Ectodermal cell (in vitro differentiated cells): ENCODE measurements at regions not wholly inside any gene's neighbourhood (a gene's known extent, or its start where the extent isn't known, plus 50 kb on each side); places are given as distances from the start of the nearest gene placed in this dataset.
"Not testable (repeated sequence)": the region's sequence is repeated elsewhere in the genome, so short reads cannot be mapped to it uniquely, and the experiment has no call there.

Source experiments
- H3K27ac ChIP-seq: 2 replicates; pipeline ENCODE4 v1.7.0; 2013; ENCODE audit warnings: mild to moderate bottlenecking, low read depth, low read length; ENCODE audit not compliant: insufficient read depth, poor library complexity, severe bottlenecking
- H3K27me3 ChIP-seq: 2 replicates; pipeline ENCODE4 v1.7.0; 2013; ENCODE audit warnings: mild to moderate bottlenecking, low read length; ENCODE audit not compliant: insufficient read depth, control insufficient read depth, poor library complexity, severe bottlenecking
- H3K36me3 ChIP-seq: one replicate; pipeline ENCODE4 v1.7.0; 2013; ENCODE audit warnings: low read length; ENCODE audit not compliant: control insufficient read depth, insufficient read depth
- H3K4me1 ChIP-seq: one replicate; pipeline ENCODE4 v1.7.0; 2013; ENCODE audit warnings: low read length; ENCODE audit not compliant: control insufficient read depth, insufficient read depth
- H3K4me3 ChIP-seq: 2 replicates; pipeline ENCODE4 v1.7.0; 2013; ENCODE audit warnings: low read depth, low read length, control low read depth; ENCODE audit not compliant: insufficient read depth
- H3K9me3 ChIP-seq: 2 replicates; pipeline ENCODE4 v1.7.0; 2013; ENCODE audit warnings: mild to moderate bottlenecking, low read length, moderate library complexity; ENCODE audit not compliant: control insufficient read depth
- WGBS, 2 experiments: methylation state at CpG; one replicate each; pipeline ENCODE4 v1.1.7; 2013; ENCODE audit warnings: missing lambda C conversion rate in 2 of 2; 5-methylcytosine and 5-hydroxymethylcytosine counted together

- WGBS, 2 experiments, result 95% methylated on average over 2 of the region's 2 CpGs
- Histone ChIP-seq H3K9me3 (no peaks in the 10 kb centered on the region), H3K4me1 (no peaks in the 10 kb centered on the region), H3K27ac (no peak overlapping the region), H3K36me3 (no peaks in the 10 kb centered on the region), H3K4me3 (no peak overlapping the region), H3K27me3 (no peaks in the 10 kb centered on the region)
Measured at GRCh38 chr3:81867875-81868274, 106.4 kb upstream of the GBE1 start.

- H3K27me3 ChIP-seq, H3K4me3 ChIP-seq, H3K36me3 ChIP-seq, H3K27ac ChIP-seq, H3K4me1 ChIP-seq, H3K9me3 ChIP-seq: not testable (repeated sequence)
- WGBS, 2 experiments, result 88 to 94% methylated on average over 5 of the region's 5 CpGs
Measured at GRCh38 chr3:81865164-81865563, 103.7 kb upstream of the GBE1 start.

GRCh38 chr3:81864272-81864671 lies 102.8 kb upstream of the GBE1 start:
- WGBS, 2 experiments, result 11 to 24% methylated on average over 6 to 7 of the region's 7 CpGs
- H3K4me3 ChIP-seq, result no peak overlapping the region
- no peaks in the 10 kb centered on the region for H3K27me3 ChIP-seq
- H3K27ac ChIP-seq, result peak overlapping the region; percentile 30
- no peaks in the 10 kb centered on the region for H3K9me3 ChIP-seq
- no peaks in the 10 kb centered on the region for H3K4me1 ChIP-seq
- H3K36me3 ChIP-seq, result no peaks in the 10 kb centered on the region

GRCh38 chr3:81863756-81864155 lies 102.3 kb upstream of the GBE1 start:
- H3K9me3 ChIP-seq, result no peaks in the 10 kb centered on the region
- no peaks in the 10 kb centered on the region for H3K4me1 ChIP-seq
- no peaks in the 10 kb centered on the region for H3K27me3 ChIP-seq
- no peaks in the 10 kb centered on the region for H3K36me3 ChIP-seq
- 94 to 95% methylated on average over 2 to 3 of the region's 4 CpGs for WGBS, 2 experiments
- H3K4me3 ChIP-seq, result no peak overlapping the region
- peak overlapping the region; percentile 30 for H3K27ac ChIP-seq

- H3K27ac ChIP-seq, result no peak overlapping the region
- no peaks in the 10 kb centered on the region for H3K36me3 ChIP-seq
- H3K4me1 ChIP-seq, result no peaks in the 10 kb centered on the region
- no peaks in the 10 kb centered on the region for H3K27me3 ChIP-seq
- WGBS, 2 experiments, result 92 to 97% methylated on average over 1 of the region's 1 CpG
- no peaks in the 10 kb centered on the region for H3K9me3 ChIP-seq
- no peak overlapping the region for H3K4me3 ChIP-seq
Measured at GRCh38 chr3:81861593-81861992, 100.1 kb upstream of the GBE1 start.

GRCh38 chr3:81859524-81859923 lies 98.1 kb upstream of the GBE1 start:
- H3K27me3 ChIP-seq, result no peaks in the 10 kb centered on the region
- no peak overlapping the region for H3K4me3 ChIP-seq
- WGBS, 2 experiments, result 88 to 91% methylated on average over 1 of the region's 1 CpG
- no peaks in the 10 kb centered on the region for H3K9me3 ChIP-seq
- H3K36me3 ChIP-seq, result no peaks in the 10 kb centered on the region
- H3K27ac ChIP-seq, result no peak overlapping the region
- no peaks in the 10 kb centered on the region for H3K4me1 ChIP-seq

- WGBS, 2 experiments, result 86% methylated on average over 1 of the region's 3 CpGs; no CpG with 5 or more reads in 1 of the 2 experiments
Measured at GRCh38 chr3:81853431-81853830, 92.0 kb upstream of the GBE1 start.

GRCh38 chr3:81851176-81851575 lies 89.7 kb upstream of the GBE1 start:
- Histone ChIP-seq H3K27ac (no peak overlapping the region), H3K27me3 (no peaks in the 10 kb centered on the region), H3K36me3 (no peaks in the 10 kb centered on the region)

More at GRCh38 chr3:81853431-81853830, 92.0 kb upstream of the GBE1 start:
- Histone ChIP-seq H3K4me1 (no peaks in the 10 kb centered on the region), H3K9me3 (no peaks in the 10 kb centered on the region), H3K4me3 (no peak overlapping the region), H3K27me3 (no peaks in the 10 kb centered on the region), H3K36me3 (no peaks in the 10 kb centered on the region), H3K27ac (no peak overlapping the region)

GRCh38 chr3:81846988-81847387 lies 85.5 kb upstream of the GBE1 start:
- no peak overlapping the region for H3K4me3 ChIP-seq
- H3K36me3 ChIP-seq, result no peaks in the 10 kb centered on the region
- H3K27ac ChIP-seq, result no peak overlapping the region
- 71% methylated on average over 1 of the region's 1 CpG; no CpG with 5 or more reads in 1 of the 2 experiments for WGBS, 2 experiments
- H3K9me3 ChIP-seq, result no peaks in the 10 kb centered on the region
- no peaks in the 10 kb centered on the region for H3K4me1 ChIP-seq
- H3K27me3 ChIP-seq, result no peaks in the 10 kb centered on the region

More at GRCh38 chr3:81851176-81851575, 89.7 kb upstream of the GBE1 start:
- Histone ChIP-seq H3K9me3 (no peaks in the 10 kb centered on the region), H3K4me3 (no peak overlapping the region), H3K4me1 (no peaks in the 10 kb centered on the region)

- 100% methylated on average over 1 of the region's 2 CpGs; no CpG with 5 or more reads in 1 of the 2 experiments for WGBS, 2 experiments
- Histone ChIP-seq H3K4me3 (no peak overlapping the region), H3K27ac (no peak overlapping the region), H3K36me3 (no peaks in the 10 kb centered on the region), H3K9me3 (no peaks in the 10 kb centered on the region), H3K4me1 (peaks cover 11% of the 10 kb centered on the region), H3K27me3 (no peaks in the 10 kb centered on the region)
Measured at GRCh38 chr3:81841540-81841939, 80.1 kb upstream of the GBE1 start.

- no peaks in the 10 kb centered on the region for H3K9me3 ChIP-seq
Measured at GRCh38 chr3:81839504-81840094, 78.2 kb upstream of the GBE1 start.

More at GRCh38 chr3:81839504-81840094, 78.2 kb upstream of the GBE1 start:
- Histone ChIP-seq H3K27ac (no peak overlapping the region), H3K36me3 (no peaks in the 10 kb centered on the region), H3K4me1 (peaks cover 12% of the 10 kb centered on the region), H3K27me3 (no peaks in the 10 kb centered on the region), H3K4me3 (no peak overlapping the region)
- 77 to 94% methylated on average over 4 of the region's 4 CpGs for WGBS, 2 experiments
